ENCODE measurements at regions not wholly inside any gene's neighbourhood (a gene's known extent, or its start where the extent isn't known, plus 50 kb on each side); places are given as distances from the start of the nearest gene placed in this dataset.

- Histone ChIP-seq H3K4me3 (ENCODE audit: low read depth in 2 of 2, low read length in 2 of 2) (no peak overlapping the region), H3K27ac (ENCODE audit: low read length) (no peak overlapping the region), H3K36me3 (ENCODE audit: control insufficient read depth, insufficient read depth, low read length) (no peaks in the 10 kb centered on the region), H3K9me3 (ENCODE audit: control insufficient read depth, insufficient read depth, low read depth, low read length) (no peaks in the 10 kb centered on the region), H3K4me1 (ENCODE audit: control insufficient read depth, insufficient read depth, low read length) (no peaks in the 10 kb centered on the region), H3K27me3 (ENCODE audit: control insufficient read depth, insufficient read depth, low read length) (no peaks in the 10 kb centered on the region)
- in situ Hi-C loops (cut with HindIII; ENCODE audit: low pct_unique_long_range_greater_than_20kb, low sequenced_read_pairs) = no loop called here
- no peak for TF ChIP-seq CTCF (IDR thresholded peaks at IDR 0.05)
- no peak for TF ChIP-seq TCF7L2 (IDR thresholded peaks at IDR 0.05; ENCODE audit: low read depth, low read length)
- TF ChIP-seq POLR2AphosphoS5 (IDR thresholded peaks at IDR 0.05; ENCODE audit: low read depth, low read length) = no peak
- no peak for TF ChIP-seq SIN3A (IDR thresholded peaks at IDR 0.05; ENCODE audit: borderline replicate concordance, insufficient read depth, low read depth, low read length)
- TF ChIP-seq REST (IDR thresholded peaks at IDR 0.05; ENCODE audit: insufficient read depth in 1 of 2, low read depth in 2 of 2, low read length in 1 of 2) = no peak
- BruUV-seq (replicated peaks) = no TSS peak
- ATAC-seq = no peak
- intact Hi-C loops (cut with micrococcal nuclease; ENCODE audit: unreplicated experiment) = no loop called here
- ChIA-PET CTCF (no interaction called here), POLR2A (no interaction called here)
- no peak for DNase-seq (ENCODE audit: low read depth, low spot score)
Measured at GRCh38 chr16:35631261-35631945, 2172.0 kb downstream of the TP53TG3F start.

- intact Hi-C loops (cut with micrococcal nuclease; ENCODE audit: unreplicated experiment) = no loop called here
- CTCF ChIA-PET = no interaction called here
Measured at GRCh38 chr16:35636480-35637230, 2177.2 kb downstream of the TP53TG3F start.

More at GRCh38 chr16:35636480-35637230, 2177.2 kb downstream of the TP53TG3F start:
- POLR2A ChIA-PET = no interaction called here
- DNase-seq (ENCODE audit: low read depth, low spot score) = no peak
- Histone ChIP-seq H3K27me3 (ENCODE audit: control insufficient read depth, insufficient read depth, low read length) (no peaks in the 10 kb centered on the region), H3K36me3 (ENCODE audit: control insufficient read depth, insufficient read depth, low read length) (no peaks in the 10 kb centered on the region), H3K9me3 (ENCODE audit: control insufficient read depth, insufficient read depth, low read depth, low read length) (no peaks in the 10 kb centered on the region), H3K27ac (ENCODE audit: low read length) (no peak overlapping the region), H3K4me3 (ENCODE audit: low read depth in 2 of 2, low read length in 2 of 2) (no peak overlapping the region), H3K4me1 (ENCODE audit: control insufficient read depth, insufficient read depth, low read length) (no peaks in the 10 kb centered on the region)
- BruUV-seq (replicated peaks) = no TSS peak
- TF ChIP-seq SIN3A (IDR thresholded peaks at IDR 0.05; ENCODE audit: borderline replicate concordance, insufficient read depth, low read depth, low read length) (no peak), REST (IDR thresholded peaks at IDR 0.05; ENCODE audit: insufficient read depth in 1 of 2, low read depth in 2 of 2, low read length in 1 of 2) (no peak), POLR2AphosphoS5 (IDR thresholded peaks at IDR 0.05; ENCODE audit: low read depth, low read length) (no peak), CTCF (IDR thresholded peaks at IDR 0.05) (no peak)
- no peak for ATAC-seq
- in situ Hi-C loops (cut with HindIII; ENCODE audit: low pct_unique_long_range_greater_than_20kb, low sequenced_read_pairs) = no loop called here

All from Panc1 (cell line).